ENCODE measurements at regions not wholly inside any gene's neighbourhood (a gene's known extent, or its start where the extent isn't known, plus 50 kb on each side); places are given as distances from the start of the nearest gene placed in this dataset.

DNA sequence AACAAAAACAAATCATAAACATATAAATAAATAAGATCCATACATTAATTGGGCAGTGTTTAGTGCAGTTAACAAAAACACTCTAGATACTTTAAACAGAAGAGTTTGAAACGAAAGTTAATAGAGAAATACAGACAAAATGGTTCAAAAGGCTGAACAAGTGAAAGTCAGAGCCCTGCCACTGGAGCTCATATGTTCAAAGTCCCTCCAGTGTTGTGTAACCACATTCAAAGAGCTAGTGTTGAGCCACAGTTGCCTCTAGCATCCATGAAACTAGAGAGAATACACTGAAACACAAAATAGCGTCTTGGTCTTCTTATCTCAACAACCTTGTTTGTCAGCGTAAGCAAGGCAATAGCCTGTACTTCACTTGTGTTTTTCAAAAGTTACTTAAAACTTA is 1309.8 kb upstream of the NRXN1 start:
- ChIA-PET SMC1A (ENCODE audit: uncharacterized antibody, unreplicated experiment) (interaction anchor here (0.6 to 2.5 kb wide), 3 partner anchors 12 to 22 kb away, joined by 3 to 5 read pairs (median 3); no protein-coding TSS in a partner anchor), CTCF (no interaction called here), RAD21 (ENCODE audit: unreplicated experiment) (no interaction called here), POLR2A (no interaction called here)
- intact Hi-C loops (cut with micrococcal nuclease; ENCODE audit: unreplicated experiment): no loop called here
- no peak overlapping the region for H3K27ac ChIP-seq (ENCODE audit: control insufficient read depth, insufficient read depth)
- DNase-seq (ENCODE audit: low read depth, low spot score) (no peak), FAIRE-seq (no peak), ATAC-seq (no peak)
- no peaks in the 10 kb centered on the region for H3K79me2 ChIP-seq (ENCODE audit: control insufficient read depth, insufficient read depth, low read length)
- H3K9me3 ChIP-seq (replicated peaks; ENCODE audit: control insufficient read depth, insufficient read depth, low read length): no peaks in the 10 kb centered on the region
- BruUV-seq (replicated peaks): no TSS peak
- WGBS (ENCODE audit: insufficient coverage, insufficient replicate concordance, low lambda C conversion rate, missing lambda C conversion rate): 33% methylated on average over 3 of the region's 3 CpGs
- no peaks in the 10 kb centered on the region for H3K4me1 ChIP-seq (ENCODE audit: control insufficient read depth, insufficient read depth, low read length)
- H2AFZ ChIP-seq (ENCODE audit: control insufficient read depth, low read depth, low read length): no peak overlapping the region
- no peaks in the 10 kb centered on the region for H3K36me3 ChIP-seq (ENCODE audit: control insufficient read depth in 2 of 2, insufficient read depth in 2 of 2, low read length in 1 of 2)
- H3K9ac ChIP-seq (ENCODE audit: control insufficient read depth, insufficient read depth, low read length): no peak overlapping the region
- H3K27me3 ChIP-seq (replicated peaks in 1 of 2; ENCODE audit: control insufficient read depth in 2 of 2, insufficient read depth in 2 of 2, low read length in 1 of 2): no peaks in the 10 kb centered on the region
- in situ Hi-C loops (cut with MboI): no loop called here
- H4K20me1 ChIP-seq (ENCODE audit: control insufficient read depth, insufficient read depth): no peaks in the 10 kb centered on the region
- TF ChIP-seq WRNIP1 (IDR thresholded peaks at IDR 0.05; ENCODE audit: borderline replicate concordance, low read depth, low read length): no peak
- no peak overlapping the region for H3K4me3 ChIP-seq
- no peak overlapping the region for H3K4me2 ChIP-seq (ENCODE audit: control insufficient read depth, insufficient read depth)

DNA sequence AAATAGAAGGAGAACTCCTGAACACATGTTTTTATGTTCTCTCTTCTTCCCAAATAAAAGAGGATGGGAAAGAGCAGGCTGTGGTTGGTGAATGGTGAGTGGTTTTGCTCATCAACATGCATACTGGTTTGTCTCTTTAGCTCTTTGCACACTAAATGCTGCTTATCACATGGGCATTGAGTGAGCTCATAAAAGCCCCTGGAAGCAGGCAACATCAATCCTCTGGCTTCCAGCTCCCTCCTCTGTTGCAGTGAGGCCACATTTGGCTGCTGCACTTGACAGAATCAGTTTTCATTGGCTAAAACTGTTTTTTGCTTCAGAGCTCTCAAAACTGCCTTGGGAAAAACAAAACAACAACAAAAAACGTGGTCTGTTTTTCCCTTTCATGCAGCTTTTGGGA is 1308.2 kb upstream of the NRXN1 start:
- no peak for ATAC-seq
- BruUV-seq (replicated peaks): no TSS peak
- no peak for DNase-seq (ENCODE audit: low read depth, low spot score)
- 0% methylated on average over 1 of the region's 1 CpG for WGBS (ENCODE audit: insufficient coverage, insufficient replicate concordance, low lambda C conversion rate, missing lambda C conversion rate)
- Histone ChIP-seq H3K79me2 (ENCODE audit: control insufficient read depth, insufficient read depth, low read length) (no peaks in the 10 kb centered on the region), H3K36me3 (ENCODE audit: control insufficient read depth in 2 of 2, insufficient read depth in 2 of 2, low read length in 1 of 2) (no peaks in the 10 kb centered on the region), H3K4me3 (no peak overlapping the region), H3K9ac (ENCODE audit: control insufficient read depth, insufficient read depth, low read length) (no peak overlapping the region), H3K27ac (ENCODE audit: control insufficient read depth, insufficient read depth) (no peak overlapping the region), H4K20me1 (ENCODE audit: control insufficient read depth, insufficient read depth) (no peaks in the 10 kb centered on the region), H3K4me2 (ENCODE audit: control insufficient read depth, insufficient read depth) (no peak overlapping the region), H2AFZ (ENCODE audit: control insufficient read depth, low read depth, low read length) (no peak overlapping the region), H3K4me1 (ENCODE audit: control insufficient read depth, insufficient read depth, low read length) (no peaks in the 10 kb centered on the region), H3K27me3 (replicated peaks in 1 of 2; ENCODE audit: control insufficient read depth in 2 of 2, insufficient read depth in 2 of 2, low read length in 1 of 2) (no peaks in the 10 kb centered on the region), H3K9me3 (replicated peaks; ENCODE audit: control insufficient read depth, insufficient read depth, low read length) (no peaks in the 10 kb centered on the region)
- intact Hi-C loops (cut with micrococcal nuclease; ENCODE audit: unreplicated experiment) (no loop called here), in situ Hi-C loops (cut with MboI) (no loop called here)
- ChIA-PET CTCF (no interaction called here), SMC1A (ENCODE audit: uncharacterized antibody, unreplicated experiment) (no interaction called here), POLR2A (no interaction called here), RAD21 (ENCODE audit: unreplicated experiment) (interaction anchor here (0.6 kb wide), 1 partner anchor 172 kb away, joined by 4 read pairs; no protein-coding TSS in a partner anchor)
- no peak for FAIRE-seq
- TF ChIP-seq TARDBP (IDR thresholded peaks at IDR 0.05; ENCODE audit: borderline replicate concordance): no peak
- TF ChIP-seq, protein P1, sequence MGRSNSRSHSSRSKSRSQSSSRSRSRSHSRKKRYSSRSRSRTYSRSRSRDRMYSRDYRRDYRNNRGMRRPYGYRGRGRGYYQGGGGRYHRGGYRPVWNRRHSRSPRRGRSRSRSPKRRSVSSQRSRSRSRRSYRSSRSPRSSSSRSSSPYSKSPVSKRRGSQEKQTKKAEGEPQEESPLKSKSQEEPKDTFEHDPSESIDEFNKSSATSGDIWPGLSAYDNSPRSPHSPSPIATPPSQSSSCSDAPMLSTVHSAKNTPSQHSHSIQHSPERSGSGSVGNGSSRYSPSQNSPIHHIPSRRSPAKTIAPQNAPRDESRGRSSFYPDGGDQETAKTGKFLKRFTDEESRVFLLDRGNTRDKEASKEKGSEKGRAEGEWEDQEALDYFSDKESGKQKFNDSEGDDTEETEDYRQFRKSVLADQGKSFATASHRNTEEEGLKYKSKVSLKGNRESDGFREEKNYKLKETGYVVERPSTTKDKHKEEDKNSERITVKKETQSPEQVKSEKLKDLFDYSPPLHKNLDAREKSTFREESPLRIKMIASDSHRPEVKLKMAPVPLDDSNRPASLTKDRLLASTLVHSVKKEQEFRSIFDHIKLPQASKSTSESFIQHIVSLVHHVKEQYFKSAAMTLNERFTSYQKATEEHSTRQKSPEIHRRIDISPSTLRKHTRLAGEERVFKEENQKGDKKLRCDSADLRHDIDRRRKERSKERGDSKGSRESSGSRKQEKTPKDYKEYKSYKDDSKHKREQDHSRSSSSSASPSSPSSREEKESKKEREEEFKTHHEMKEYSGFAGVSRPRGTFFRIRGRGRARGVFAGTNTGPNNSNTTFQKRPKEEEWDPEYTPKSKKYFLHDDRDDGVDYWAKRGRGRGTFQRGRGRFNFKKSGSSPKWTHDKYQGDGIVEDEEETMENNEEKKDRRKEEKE (IDR thresholded peaks at IDR 0.05): no peak
- TF ChIP-seq, protein P2, sequence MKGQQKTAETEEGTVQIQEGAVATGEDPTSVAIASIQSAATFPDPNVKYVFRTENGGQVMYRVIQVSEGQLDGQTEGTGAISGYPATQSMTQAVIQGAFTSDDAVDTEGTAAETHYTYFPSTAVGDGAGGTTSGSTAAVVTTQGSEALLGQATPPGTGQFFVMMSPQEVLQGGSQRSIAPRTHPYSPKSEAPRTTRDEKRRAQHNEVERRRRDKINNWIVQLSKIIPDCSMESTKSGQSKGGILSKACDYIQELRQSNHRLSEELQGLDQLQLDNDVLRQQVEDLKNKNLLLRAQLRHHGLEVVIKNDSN (IDR thresholded peaks at IDR 0.05; ENCODE audit: borderline replicate concordance, extremely low read length, insufficient read depth, low read depth, low read length): no peak
- TF ChIP-seq NFYB (IDR thresholded peaks at IDR 0.05; ENCODE audit: insufficient read depth, low read depth, low read length): no peak
- no peak for TF ChIP-seq JUND (IDR thresholded peaks at IDR 0.05; ENCODE audit: low read depth, low read length)
- TF ChIP-seq, protein P3, sequence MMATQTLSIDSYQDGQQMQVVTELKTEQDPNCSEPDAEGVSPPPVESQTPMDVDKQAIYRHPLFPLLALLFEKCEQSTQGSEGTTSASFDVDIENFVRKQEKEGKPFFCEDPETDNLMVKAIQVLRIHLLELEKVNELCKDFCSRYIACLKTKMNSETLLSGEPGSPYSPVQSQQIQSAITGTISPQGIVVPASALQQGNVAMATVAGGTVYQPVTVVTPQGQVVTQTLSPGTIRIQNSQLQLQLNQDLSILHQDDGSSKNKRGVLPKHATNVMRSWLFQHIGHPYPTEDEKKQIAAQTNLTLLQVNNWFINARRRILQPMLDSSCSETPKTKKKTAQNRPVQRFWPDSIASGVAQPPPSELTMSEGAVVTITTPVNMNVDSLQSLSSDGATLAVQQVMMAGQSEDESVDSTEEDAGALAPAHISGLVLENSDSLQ (IDR thresholded peaks at IDR 0.05): no peak
- TF ChIP-seq RAD51 (IDR thresholded peaks at IDR 0.05): no peak
- TF ChIP-seq, protein P4, sequence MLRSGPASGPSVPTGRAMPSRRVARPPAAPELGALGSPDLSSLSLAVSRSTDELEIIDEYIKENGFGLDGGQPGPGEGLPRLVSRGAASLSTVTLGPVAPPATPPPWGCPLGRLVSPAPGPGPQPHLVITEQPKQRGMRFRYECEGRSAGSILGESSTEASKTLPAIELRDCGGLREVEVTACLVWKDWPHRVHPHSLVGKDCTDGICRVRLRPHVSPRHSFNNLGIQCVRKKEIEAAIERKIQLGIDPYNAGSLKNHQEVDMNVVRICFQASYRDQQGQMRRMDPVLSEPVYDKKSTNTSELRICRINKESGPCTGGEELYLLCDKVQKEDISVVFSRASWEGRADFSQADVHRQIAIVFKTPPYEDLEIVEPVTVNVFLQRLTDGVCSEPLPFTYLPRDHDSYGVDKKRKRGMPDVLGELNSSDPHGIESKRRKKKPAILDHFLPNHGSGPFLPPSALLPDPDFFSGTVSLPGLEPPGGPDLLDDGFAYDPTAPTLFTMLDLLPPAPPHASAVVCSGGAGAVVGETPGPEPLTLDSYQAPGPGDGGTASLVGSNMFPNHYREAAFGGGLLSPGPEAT (IDR thresholded peaks at IDR 0.05; ENCODE audit: low read depth): no peak
- TF ChIP-seq SIX5 (IDR thresholded peaks at IDR 0.05; ENCODE audit: low read depth, low read length, severe bottlenecking): no peak
- no peak for TF ChIP-seq CREB1 (IDR thresholded peaks at IDR 0.05; ENCODE audit: low read depth)
- TF ChIP-seq POLR2AphosphoS5 (IDR thresholded peaks at IDR 0.05; ENCODE audit: low read length): no peak
